Esophagus muscularis mucosa (tissue), 3 donors: ENCODE measurements at regions not wholly inside any gene's neighbourhood (a gene's known extent, or its start where the extent isn't known, plus 50 kb on each side); places are given as distances from the start of the nearest gene placed in this dataset.

ENCODE experiments used
- CTCF ChIP-seq, 3 experiments: fragments of 200-600 bp in 2 of 3; fragments of 450-650 bp in 1 of 3; sonication (generic) in 2 of 3; IDR thresholded peaks; one replicate each; pipeline ENCODE4 v1.5.1; 2017 to 2019; ENCODE audit warnings: antibody characterized with exemption in 3 of 3, mild to moderate bottlenecking in 2 of 3, moderate library complexity in 1 of 3
- POLR2A ChIP-seq: fragments of 450-650 bp; IDR thresholded peaks from one replicate; pipeline ENCODE4 v1.6.1; 2017; ENCODE audit warnings: antibody characterized with exemption, moderate library complexity, mild to moderate bottlenecking, low read depth
- POLR2AphosphoS5 ChIP-seq, 2 donors: sonication (generic); formaldehyde crosslinking; IDR thresholded peaks; one replicate each; pipeline ENCODE4 v1.6.1; 2017; ENCODE audit warnings: antibody characterized with exemption in 2 of 2

GRCh38 chr7:106788637-106789036, 76.4 kb upstream of the PIK3CG start:
- TF ChIP-seq CTCF (IDR thresholded peaks at IDR 0.05) (no peak), POLR2A (no peak), POLR2AphosphoS5 (IDR thresholded peaks at IDR 0.05) (no peak)
